GM23338 (cell line): ENCODE measurements at regions not wholly inside any gene's neighbourhood (a gene's known extent, or its start where the extent isn't known, plus 50 kb on each side); places are given as distances from the start of the nearest gene placed in this dataset.

Experiments
- ATAC-seq: fragments of 200-7000 bp; cut with Tn5 transposase; 3 replicates; pipeline ENCODE4 v1.9.1; 2020
- DNase-seq: peaks from one replicate; pipeline ENCODE4 v3.0.0-alpha.2; 2015; ENCODE audit warnings: low spot score
- H2AFZ ChIP-seq: fragments of 200-600 bp; sonication (generic); 2 replicates; pipeline ENCODE4 v1.8.0; 2016; ENCODE audit warnings: antibody characterized with exemption, mild to moderate bottlenecking, moderate library complexity
- H3F3A ChIP-seq: fragments of 200-600 bp; sonication (generic); replicated peaks from 2 replicates; pipeline ENCODE4 v1.8.0; 2017; ENCODE audit warnings: antibody characterized with exemption, mixed run types, low read depth
- H3K27ac ChIP-seq: fragments of 200-600 bp; sonication (generic); 2 replicates; pipeline ENCODE4 v1.6.1; 2016; ENCODE audit warnings: low read depth
- H3K27me3 ChIP-seq: fragments of 200-600 bp; sonication (generic); 2 replicates; pipeline ENCODE4 v1.8.0; 2016; ENCODE audit warnings: mild to moderate bottlenecking, mixed run types, moderate library complexity; ENCODE audit not compliant: insufficient read depth
- H3K36me3 ChIP-seq: fragments of 200-600 bp; sonication (generic); 2 replicates; pipeline ENCODE4 v1.8.0; 2016; ENCODE audit warnings: mild to moderate bottlenecking; ENCODE audit not compliant: insufficient read depth
- H3K4me1 ChIP-seq: fragments of 200-600 bp; sonication (generic); 2 replicates; pipeline ENCODE4 v1.8.0; 2016; ENCODE audit warnings: mild to moderate bottlenecking, moderate library complexity; ENCODE audit not compliant: insufficient read depth
- H3K4me2 ChIP-seq: fragments of 200-600 bp; sonication (generic); 2 replicates; pipeline ENCODE4 v1.7.1; 2017; ENCODE audit warnings: mixed run types
- H3K4me3 ChIP-seq: fragments of 200-600 bp; sonication (generic); 2 replicates; pipeline ENCODE4 v1.6.1; 2016; ENCODE audit warnings: mixed run types
- H3K79me2 ChIP-seq: fragments of 200-600 bp; sonication (generic); replicated peaks from 2 replicates; pipeline ENCODE4 v1.8.0; 2017; ENCODE audit warnings: mild to moderate bottlenecking; ENCODE audit not compliant: insufficient read depth
- H3K9me2 ChIP-seq: fragments of 200-600 bp; sonication (generic); 2 replicates; pipeline ENCODE4 v1.8.0; 2017; ENCODE audit not compliant: insufficient read depth
- H4K20me1 ChIP-seq: fragments of 200-600 bp; sonication (generic); replicated peaks from 2 replicates; pipeline ENCODE4 v1.8.0; 2017; ENCODE audit warnings: mild to moderate bottlenecking; ENCODE audit not compliant: insufficient read depth
- H3K27ac Mint-ChIP-seq: 2 replicates; pipeline ENCODE4 v1.8.0; 2020; ENCODE audit warnings: inconsistent platforms, mild to moderate bottlenecking, moderate library complexity, mixed read lengths
- H3K27me3 Mint-ChIP-seq: 3 replicates; pipeline ENCODE4 v1.8.0; 2022; ENCODE audit warnings: low read depth, mild to moderate bottlenecking, moderate library complexity, mixed read lengths, inconsistent platforms; ENCODE audit not compliant: insufficient read depth, poor library complexity
- H3K36me3 Mint-ChIP-seq: 3 replicates; pipeline ENCODE4 v1.8.0; 2021; ENCODE audit warnings: low read depth, mild to moderate bottlenecking, inconsistent platforms, moderate library complexity, mixed read lengths
- H3K4me1 Mint-ChIP-seq: 3 replicates; pipeline ENCODE4 v1.8.0; 2020; ENCODE audit warnings: mild to moderate bottlenecking, inconsistent platforms, mixed read lengths
- H3K4me3 Mint-ChIP-seq: 3 replicates; pipeline ENCODE4 v1.8.0; 2021; ENCODE audit warnings: moderate library complexity, mild to moderate bottlenecking, inconsistent platforms, mixed read lengths
- H3K9me3 Mint-ChIP-seq: 3 replicates; pipeline ENCODE4 v1.8.0; 2020; ENCODE audit warnings: moderate library complexity, mild to moderate bottlenecking, inconsistent platforms, mixed read lengths
- CREB1 ChIP-seq: fragments of 250-450 bp; sonication (Bioruptor Pico); IDR thresholded peaks from 2 replicates; pipeline ENCODE4 v1.5.0; 2020; ENCODE audit warnings: low read depth, mild to moderate bottlenecking, moderate library complexity
- CTCF ChIP-seq, 2 experiments: fragments of 200-600 bp in 1 of 2; sonication (generic) in 1 of 2; conservative IDR thresholded peaks; 2 replicates each; pipeline versions ENCODE4 v1.5.1 to v1.6.1; 2016 to 2017; ENCODE audit warnings: antibody characterized with exemption in 2 of 2, low read depth in 2 of 2, mild to moderate bottlenecking in 2 of 2, moderate library complexity in 1 of 2
- ETS1 ChIP-seq: IDR thresholded peaks from 2 replicates; pipeline ENCODE4 v1.6.1; 2016; ENCODE audit warnings: antibody characterized with exemption
- EZH2 ChIP-seq: fragments of 200-600 bp; sonication (generic); IDR thresholded peaks from one replicate; pipeline ENCODE4 v1.8.0; 2017; ENCODE audit warnings: antibody characterized with exemption, mild to moderate bottlenecking, low read depth; ENCODE audit not compliant: unreplicated experiment
- EZH2phosphoT487 ChIP-seq: fragments of 200-600 bp; sonication (generic); IDR thresholded peaks from one replicate; pipeline ENCODE4 v1.8.1; 2018; ENCODE audit warnings: antibody characterized with exemption; ENCODE audit not compliant: unreplicated experiment
- JUNB ChIP-seq: IDR thresholded peaks from one replicate; pipeline ENCODE4 v1.6.1; 2016; ENCODE audit warnings: antibody characterized with exemption; ENCODE audit not compliant: unreplicated experiment
- NANOG ChIP-seq: IDR thresholded peaks from 2 replicates; pipeline ENCODE4 v1.6.1; 2016; ENCODE audit warnings: antibody characterized with exemption, borderline replicate concordance
- POLR2AphosphoS5 ChIP-seq: IDR thresholded peaks from 2 replicates; pipeline ENCODE4 v1.6.1; 2016; ENCODE audit warnings: antibody characterized with exemption, low read depth
- REST ChIP-seq: IDR thresholded peaks from one replicate; pipeline ENCODE4 v1.6.1; 2018; ENCODE audit warnings: antibody characterized with exemption; ENCODE audit not compliant: unreplicated experiment
- STAT1 ChIP-seq: IDR thresholded peaks from one replicate; pipeline ENCODE4 v1.6.1; 2016; ENCODE audit warnings: antibody characterized with exemption; ENCODE audit not compliant: unreplicated experiment
- ZNF114 ChIP-seq: fragments of 250-450 bp; sonication (Bioruptor Pico); IDR thresholded peaks from 2 replicates; pipeline ENCODE4 v1.5.0; 2020; ENCODE audit warnings: mild to moderate bottlenecking, moderate library complexity
- ZNF331 ChIP-seq: fragments of 250-450 bp; sonication (Bioruptor Pico); IDR thresholded peaks from 2 replicates; pipeline ENCODE4 v1.5.0; 2020; ENCODE audit warnings: low read depth, mild to moderate bottlenecking, moderate library complexity
- ZNF462 ChIP-seq: fragments of 250-450 bp; sonication (Bioruptor Pico); IDR thresholded peaks from 2 replicates; pipeline ENCODE4 v1.5.0; 2020; ENCODE audit warnings: mild to moderate bottlenecking, moderate library complexity

GRCh38 chr13:107076801-107077200 lies 508.9 kb upstream of the ARGLU1 start:
- no peaks in the 10 kb centered on the region for H3K4me1 Mint-ChIP-seq
- Histone ChIP-seq H3K9me2 (no peaks in the 10 kb centered on the region; the same call in 1 of the 2 replicates), H2AFZ (no peak overlapping the region), H3K27me3 (no peaks in the 10 kb centered on the region), H3K4me3 (no peak overlapping the region), H4K20me1 (no peaks in the 10 kb centered on the region), H3K27ac (no peak overlapping the region), H3K79me2 (no peaks in the 10 kb centered on the region), H3K4me2 (no peak overlapping the region), H3K36me3 (no peaks in the 10 kb centered on the region), H3F3A (no peaks in the 10 kb centered on the region), H3K4me1 (no peaks in the 10 kb centered on the region)
- TF ChIP-seq NANOG (no peak), ETS1 (no peak), REST (no peak), STAT1 (no peak), CTCF (conservative IDR thresholded peaks at IDR 0.05; ENCODE audit: low read depth in 2 of 2) (no peak), EZH2 (no peak), ZNF114 (CRISPR knock-in tag) (no peak), POLR2AphosphoS5 (no peak), EZH2phosphoT487 (no peak), ZNF331 (CRISPR knock-in tag) (no peak), CREB1 (CRISPR knock-in tag) (no peak), ZNF462 (CRISPR knock-in tag) (no peak), JUNB (no peak)
- H3K27ac Mint-ChIP-seq = no peak overlapping the region
- H3K4me3 Mint-ChIP-seq = no peak overlapping the region
- no peaks in the 10 kb centered on the region; the same call in 1 of the 3 replicates for H3K9me3 Mint-ChIP-seq
- peaks cover 2% of the 10 kb centered on the region for H3K27me3 Mint-ChIP-seq
- no peaks in the 10 kb centered on the region for H3K36me3 Mint-ChIP-seq
- no peak for ATAC-seq
- DNase-seq = no peak
